ENCODE measurements at regions not wholly inside any gene's neighbourhood (a gene's known extent, or its start where the extent isn't known, plus 50 kb on each side); places are given as distances from the start of the nearest gene placed in this dataset.

DNA sequence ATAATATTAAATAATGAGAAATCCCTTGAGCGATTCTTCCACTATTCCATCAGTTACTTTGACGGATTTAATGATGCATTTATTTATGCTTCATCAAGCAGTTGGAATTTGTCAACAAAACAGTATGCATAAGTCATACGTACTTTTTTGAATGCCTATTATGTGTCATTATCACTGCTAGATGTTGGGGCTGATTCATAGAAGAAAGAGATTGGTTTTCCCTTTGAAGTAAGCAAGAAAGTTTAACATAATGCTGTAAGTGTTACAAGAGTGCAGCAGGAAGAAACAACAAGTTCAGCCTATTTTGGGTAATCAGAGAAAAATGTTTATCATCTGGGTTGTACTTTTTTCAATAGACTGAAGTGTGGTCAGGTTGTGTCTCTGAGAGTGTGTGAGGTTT is 121.2 kb upstream of the RANBP3L start (continued):
- TF ChIP-seq, protein P1, sequence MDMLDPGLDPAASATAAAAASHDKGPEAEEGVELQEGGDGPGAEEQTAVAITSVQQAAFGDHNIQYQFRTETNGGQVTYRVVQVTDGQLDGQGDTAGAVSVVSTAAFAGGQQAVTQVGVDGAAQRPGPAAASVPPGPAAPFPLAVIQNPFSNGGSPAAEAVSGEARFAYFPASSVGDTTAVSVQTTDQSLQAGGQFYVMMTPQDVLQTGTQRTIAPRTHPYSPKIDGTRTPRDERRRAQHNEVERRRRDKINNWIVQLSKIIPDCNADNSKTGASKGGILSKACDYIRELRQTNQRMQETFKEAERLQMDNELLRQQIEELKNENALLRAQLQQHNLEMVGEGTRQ (CRISPR knock-in tag; IDR thresholded peaks at IDR 0.05), result no peak
- TF ChIP-seq RORB (CRISPR knock-in tag; IDR thresholded peaks at IDR 0.05), result no peak
- TF ChIP-seq SP1 (CRISPR knock-in tag; conservative IDR thresholded peaks at IDR 0.05), result no peak
- TF ChIP-seq, protein P2, sequence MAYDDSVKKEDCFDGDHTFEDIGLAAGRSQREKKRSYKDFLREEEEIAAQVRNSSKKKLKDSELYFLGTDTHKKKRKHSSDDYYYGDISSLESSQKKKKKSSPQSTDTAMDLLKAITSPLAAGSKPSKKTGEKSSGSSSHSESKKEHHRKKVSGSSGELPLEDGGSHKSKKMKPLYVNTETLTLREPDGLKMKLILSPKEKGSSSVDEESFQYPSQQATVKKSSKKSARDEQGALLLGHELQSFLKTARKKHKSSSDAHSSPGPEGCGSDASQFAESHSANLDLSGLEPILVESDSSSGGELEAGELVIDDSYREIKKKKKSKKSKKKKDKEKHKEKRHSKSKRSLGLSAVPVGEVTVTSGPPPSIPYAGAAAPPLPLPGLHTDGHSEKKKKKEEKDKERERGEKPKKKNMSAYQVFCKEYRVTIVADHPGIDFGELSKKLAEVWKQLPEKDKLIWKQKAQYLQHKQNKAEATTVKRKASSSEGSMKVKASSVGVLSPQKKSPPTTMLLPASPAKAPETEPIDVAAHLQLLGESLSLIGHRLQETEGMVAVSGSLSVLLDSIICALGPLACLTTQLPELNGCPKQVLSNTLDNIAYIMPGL (CRISPR knock-in tag; IDR thresholded peaks at IDR 0.05), result no peak
- no peak for TF ChIP-seq NFE2L1 (CRISPR knock-in tag; IDR thresholded peaks at IDR 0.05)
- TF ChIP-seq, protein P3, sequence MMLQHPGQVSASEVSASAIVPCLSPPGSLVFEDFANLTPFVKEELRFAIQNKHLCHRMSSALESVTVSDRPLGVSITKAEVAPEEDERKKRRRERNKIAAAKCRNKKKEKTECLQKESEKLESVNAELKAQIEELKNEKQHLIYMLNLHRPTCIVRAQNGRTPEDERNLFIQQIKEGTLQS (CRISPR knock-in tag; conservative IDR thresholded peaks at IDR 0.05), result no peak
- TF ChIP-seq ETV6 (CRISPR knock-in tag; IDR thresholded peaks at IDR 0.05), result no peak

DNA sequence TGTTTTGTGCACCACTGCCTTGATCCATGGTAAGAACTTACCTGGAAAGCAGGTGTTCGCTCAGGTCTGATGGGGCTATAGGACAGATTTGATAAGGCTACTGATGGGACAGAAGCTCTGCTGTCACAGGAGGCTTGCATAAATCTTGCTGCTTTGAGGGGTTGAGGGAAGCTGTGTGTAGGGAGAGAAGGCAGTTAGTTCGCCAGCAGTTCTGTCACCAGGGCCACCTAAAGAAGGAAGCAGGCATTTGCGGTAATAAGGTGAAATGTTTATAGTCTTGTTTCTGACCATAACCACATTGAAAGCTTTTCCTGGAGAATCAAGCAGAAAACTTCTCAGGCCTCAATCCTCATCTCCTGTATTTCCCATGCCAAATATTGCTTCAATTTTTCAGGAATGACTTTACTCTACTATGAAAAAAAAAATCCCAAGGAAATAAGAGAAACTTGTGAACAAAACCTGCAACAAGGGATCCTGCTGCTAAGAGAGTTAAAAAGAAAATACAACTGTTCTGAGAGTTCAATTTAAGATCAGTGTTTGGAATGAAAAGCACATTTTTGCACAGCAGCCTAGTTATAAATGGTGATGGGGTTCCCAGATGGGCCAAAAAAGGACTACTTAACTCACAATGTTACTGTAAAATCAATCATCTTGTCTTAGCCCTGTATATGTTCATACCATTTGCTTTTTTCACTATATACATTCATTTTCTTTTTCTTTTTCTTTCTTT is 122.0 kb upstream of the RANBP3L start:
- ChIA-PET CTCF (no interaction called here), POLR2A (no interaction called here)
- Mint-ChIP-seq H3K9me3 (peaks cover 11% of the 10 kb centered on the region), H3K36me3 (no peaks in the 10 kb centered on the region), H3K27ac (no peak overlapping the region), H3K4me1 (peaks cover 19% of the 10 kb centered on the region), H3K4me3 (no peak overlapping the region), H3K27me3 (ENCODE audit: low read depth) (peaks cover 50% of the 10 kb centered on the region)
- ATAC-seq, result no peak
- DNase-seq (ENCODE audit: low spot score), result no peak
- TF ChIP-seq RORB (CRISPR knock-in tag; IDR thresholded peaks at IDR 0.05), result no peak
- TF ChIP-seq, protein P4, sequence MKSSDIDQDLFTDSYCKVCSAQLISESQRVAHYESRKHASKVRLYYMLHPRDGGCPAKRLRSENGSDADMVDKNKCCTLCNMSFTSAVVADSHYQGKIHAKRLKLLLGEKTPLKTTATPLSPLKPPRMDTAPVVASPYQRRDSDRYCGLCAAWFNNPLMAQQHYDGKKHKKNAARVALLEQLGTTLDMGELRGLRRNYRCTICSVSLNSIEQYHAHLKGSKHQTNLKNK (CRISPR knock-in tag; IDR thresholded peaks at IDR 0.05), result no peak
- TF ChIP-seq, protein P5, sequence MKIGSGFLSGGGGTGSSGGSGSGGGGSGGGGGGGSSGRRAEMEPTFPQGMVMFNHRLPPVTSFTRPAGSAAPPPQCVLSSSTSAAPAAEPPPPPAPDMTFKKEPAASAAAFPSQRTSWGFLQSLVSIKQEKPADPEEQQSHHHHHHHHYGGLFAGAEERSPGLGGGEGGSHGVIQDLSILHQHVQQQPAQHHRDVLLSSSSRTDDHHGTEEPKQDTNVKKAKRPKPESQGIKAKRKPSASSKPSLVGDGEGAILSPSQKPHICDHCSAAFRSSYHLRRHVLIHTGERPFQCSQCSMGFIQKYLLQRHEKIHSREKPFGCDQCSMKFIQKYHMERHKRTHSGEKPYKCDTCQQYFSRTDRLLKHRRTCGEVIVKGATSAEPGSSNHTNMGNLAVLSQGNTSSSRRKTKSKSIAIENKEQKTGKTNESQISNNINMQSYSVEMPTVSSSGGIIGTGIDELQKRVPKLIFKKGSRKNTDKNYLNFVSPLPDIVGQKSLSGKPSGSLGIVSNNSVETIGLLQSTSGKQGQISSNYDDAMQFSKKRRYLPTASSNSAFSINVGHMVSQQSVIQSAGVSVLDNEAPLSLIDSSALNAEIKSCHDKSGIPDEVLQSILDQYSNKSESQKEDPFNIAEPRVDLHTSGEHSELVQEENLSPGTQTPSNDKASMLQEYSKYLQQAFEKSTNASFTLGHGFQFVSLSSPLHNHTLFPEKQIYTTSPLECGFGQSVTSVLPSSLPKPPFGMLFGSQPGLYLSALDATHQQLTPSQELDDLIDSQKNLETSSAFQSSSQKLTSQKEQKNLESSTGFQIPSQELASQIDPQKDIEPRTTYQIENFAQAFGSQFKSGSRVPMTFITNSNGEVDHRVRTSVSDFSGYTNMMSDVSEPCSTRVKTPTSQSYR (CRISPR knock-in tag; IDR thresholded peaks at IDR 0.05), result no peak
- no peak for TF ChIP-seq ZNF138 (CRISPR knock-in tag; conservative IDR thresholded peaks at IDR 0.05)
- TF ChIP-seq, protein P6, sequence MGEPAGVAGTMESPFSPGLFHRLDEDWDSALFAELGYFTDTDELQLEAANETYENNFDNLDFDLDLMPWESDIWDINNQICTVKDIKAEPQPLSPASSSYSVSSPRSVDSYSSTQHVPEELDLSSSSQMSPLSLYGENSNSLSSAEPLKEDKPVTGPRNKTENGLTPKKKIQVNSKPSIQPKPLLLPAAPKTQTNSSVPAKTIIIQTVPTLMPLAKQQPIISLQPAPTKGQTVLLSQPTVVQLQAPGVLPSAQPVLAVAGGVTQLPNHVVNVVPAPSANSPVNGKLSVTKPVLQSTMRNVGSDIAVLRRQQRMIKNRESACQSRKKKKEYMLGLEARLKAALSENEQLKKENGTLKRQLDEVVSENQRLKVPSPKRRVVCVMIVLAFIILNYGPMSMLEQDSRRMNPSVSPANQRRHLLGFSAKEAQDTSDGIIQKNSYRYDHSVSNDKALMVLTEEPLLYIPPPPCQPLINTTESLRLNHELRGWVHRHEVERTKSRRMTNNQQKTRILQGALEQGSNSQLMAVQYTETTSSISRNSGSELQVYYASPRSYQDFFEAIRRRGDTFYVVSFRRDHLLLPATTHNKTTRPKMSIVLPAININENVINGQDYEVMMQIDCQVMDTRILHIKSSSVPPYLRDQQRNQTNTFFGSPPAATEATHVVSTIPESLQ (CRISPR knock-in tag; IDR thresholded peaks at IDR 0.05), result no peak
- TF ChIP-seq, protein P1 (CRISPR knock-in tag; IDR thresholded peaks at IDR 0.05), result no peak
- no peak for TF ChIP-seq TEAD1 (CRISPR knock-in tag; IDR thresholded peaks at IDR 0.05)
- TF ChIP-seq CREM (CRISPR knock-in tag; IDR thresholded peaks at IDR 0.05), result no peak
- no peak for TF ChIP-seq ZNF317 (CRISPR knock-in tag; IDR thresholded peaks at IDR 0.05; ENCODE audit: borderline replicate concordance, low read depth)
- TF ChIP-seq, protein P7, sequence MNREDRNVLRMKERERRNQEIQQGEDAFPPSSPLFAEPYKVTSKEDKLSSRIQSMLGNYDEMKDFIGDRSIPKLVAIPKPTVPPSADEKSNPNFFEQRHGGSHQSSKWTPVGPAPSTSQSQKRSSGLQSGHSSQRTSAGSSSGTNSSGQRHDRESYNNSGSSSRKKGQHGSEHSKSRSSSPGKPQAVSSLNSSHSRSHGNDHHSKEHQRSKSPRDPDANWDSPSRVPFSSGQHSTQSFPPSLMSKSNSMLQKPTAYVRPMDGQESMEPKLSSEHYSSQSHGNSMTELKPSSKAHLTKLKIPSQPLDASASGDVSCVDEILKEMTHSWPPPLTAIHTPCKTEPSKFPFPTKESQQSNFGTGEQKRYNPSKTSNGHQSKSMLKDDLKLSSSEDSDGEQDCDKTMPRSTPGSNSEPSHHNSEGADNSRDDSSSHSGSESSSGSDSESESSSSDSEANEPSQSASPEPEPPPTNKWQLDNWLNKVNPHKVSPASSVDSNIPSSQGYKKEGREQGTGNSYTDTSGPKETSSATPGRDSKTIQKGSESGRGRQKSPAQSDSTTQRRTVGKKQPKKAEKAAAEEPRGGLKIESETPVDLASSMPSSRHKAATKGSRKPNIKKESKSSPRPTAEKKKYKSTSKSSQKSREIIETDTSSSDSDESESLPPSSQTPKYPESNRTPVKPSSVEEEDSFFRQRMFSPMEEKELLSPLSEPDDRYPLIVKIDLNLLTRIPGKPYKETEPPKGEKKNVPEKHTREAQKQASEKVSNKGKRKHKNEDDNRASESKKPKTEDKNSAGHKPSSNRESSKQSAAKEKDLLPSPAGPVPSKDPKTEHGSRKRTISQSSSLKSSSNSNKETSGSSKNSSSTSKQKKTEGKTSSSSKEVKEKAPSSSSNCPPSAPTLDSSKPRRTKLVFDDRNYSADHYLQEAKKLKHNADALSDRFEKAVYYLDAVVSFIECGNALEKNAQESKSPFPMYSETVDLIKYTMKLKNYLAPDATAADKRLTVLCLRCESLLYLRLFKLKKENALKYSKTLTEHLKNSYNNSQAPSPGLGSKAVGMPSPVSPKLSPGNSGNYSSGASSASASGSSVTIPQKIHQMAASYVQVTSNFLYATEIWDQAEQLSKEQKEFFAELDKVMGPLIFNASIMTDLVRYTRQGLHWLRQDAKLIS (CRISPR knock-in tag; IDR thresholded peaks at IDR 0.05; ENCODE audit: borderline replicate concordance), result no peak
- TF ChIP-seq NR2C2 (CRISPR knock-in tag; IDR thresholded peaks at IDR 0.05), result no peak
- no peak for TF ChIP-seq ESRRA (CRISPR knock-in tag; IDR thresholded peaks at IDR 0.05; ENCODE audit: borderline replicate concordance)
- no peak for TF ChIP-seq ELF4 (CRISPR knock-in tag; IDR thresholded peaks at IDR 0.05; ENCODE audit: low read depth)
- TF ChIP-seq, protein P8, sequence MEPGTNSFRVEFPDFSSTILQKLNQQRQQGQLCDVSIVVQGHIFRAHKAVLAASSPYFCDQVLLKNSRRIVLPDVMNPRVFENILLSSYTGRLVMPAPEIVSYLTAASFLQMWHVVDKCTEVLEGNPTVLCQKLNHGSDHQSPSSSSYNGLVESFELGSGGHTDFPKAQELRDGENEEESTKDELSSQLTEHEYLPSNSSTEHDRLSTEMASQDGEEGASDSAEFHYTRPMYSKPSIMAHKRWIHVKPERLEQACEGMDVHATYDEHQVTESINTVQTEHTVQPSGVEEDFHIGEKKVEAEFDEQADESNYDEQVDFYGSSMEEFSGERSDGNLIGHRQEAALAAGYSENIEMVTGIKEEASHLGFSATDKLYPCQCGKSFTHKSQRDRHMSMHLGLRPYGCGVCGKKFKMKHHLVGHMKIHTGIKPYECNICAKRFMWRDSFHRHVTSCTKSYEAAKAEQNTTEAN (CRISPR knock-in tag; IDR thresholded peaks at IDR 0.05), result no peak
